Kidney epithelial cell (primary cell): ENCODE measurements at regions not wholly inside any gene's neighbourhood (a gene's known extent, or its start where the extent isn't known, plus 50 kb on each side); places are given as distances from the start of the nearest gene placed in this dataset.
A peak's percentile ranks its signal among the peaks of the same experiment; 100 is the strongest.
"Not testable (repeated sequence)": the region's sequence is repeated elsewhere in the genome, so short reads cannot be mapped to it uniquely, and the experiment has no call there.

ENCODE experiments used
- DNase-seq: peaks from one replicate; pipeline ENCODE4 v3.0.0-alpha.2; 2010; ENCODE audit warnings: low read depth
- H3K27me3 ChIP-seq: 2 replicates; pipeline ENCODE4 v1.6.0; 2011; ENCODE audit warnings: low read length; ENCODE audit not compliant: control insufficient read depth, insufficient read depth
- H3K36me3 ChIP-seq: 2 replicates; pipeline ENCODE4 v1.5.1; 2011; ENCODE audit warnings: low read length; ENCODE audit not compliant: control insufficient read depth, insufficient read depth
- H3K4me3 ChIP-seq: 2 replicates; pipeline ENCODE4 v1.5.1; 2011; ENCODE audit warnings: low read depth, mild to moderate bottlenecking, control low read depth, low read length
- CTCF ChIP-seq: IDR thresholded peaks from 2 replicates; pipeline ENCODE4 v1.5.1; 2011; ENCODE audit warnings: mild to moderate bottlenecking, moderate library complexity, low read length, control low read depth, inconsistent platforms; ENCODE audit not compliant: insufficient read depth, poor library complexity, severe bottlenecking

GRCh38 chr14:48580692-48581091, 905.3 kb upstream of the MDGA2 start:
- Histone ChIP-seq H3K4me3 (no peak overlapping the region), H3K36me3 (no peaks in the 10 kb centered on the region), H3K27me3 (no peaks in the 10 kb centered on the region)
- no peak for DNase-seq
- no peak for TF ChIP-seq CTCF

GRCh38 chr14:48575772-48576171, 900.4 kb upstream of the MDGA2 start:
- H3K36me3 ChIP-seq: no peaks in the 10 kb centered on the region
- no peak for DNase-seq
- no peak overlapping the region for H3K4me3 ChIP-seq
- H3K27me3 ChIP-seq: no peaks in the 10 kb centered on the region
- TF ChIP-seq CTCF: no peak

GRCh38 chr14:48568688-48569087, 893.3 kb upstream of the MDGA2 start:
- Histone ChIP-seq H3K27me3 (no peaks in the 10 kb centered on the region), H3K36me3 (no peaks in the 10 kb centered on the region), H3K4me3 (no peak overlapping the region)
- TF ChIP-seq CTCF: no peak
- no peak for DNase-seq

GRCh38 chr14:48568252-48568651, 892.8 kb upstream of the MDGA2 start:
- no peaks in the 10 kb centered on the region for H3K36me3 ChIP-seq
- no peak for TF ChIP-seq CTCF
- no peak overlapping the region for H3K4me3 ChIP-seq
- H3K27me3 ChIP-seq: no peaks in the 10 kb centered on the region
- no peak for DNase-seq

GRCh38 chr14:48563489-48563888, 888.1 kb upstream of the MDGA2 start:
- H3K4me3 ChIP-seq: no peak overlapping the region
- no peaks in the 10 kb centered on the region for H3K27me3 ChIP-seq
- DNase-seq: peak; percentile 77
- no peak for TF ChIP-seq CTCF
- H3K36me3 ChIP-seq: no peaks in the 10 kb centered on the region

- H3K4me3 ChIP-seq, H3K27me3 ChIP-seq, H3K36me3 ChIP-seq, DNase-seq: not testable (repeated sequence)
These were observed 886.0 kb upstream of the MDGA2 start for GRCh38 chr14:48561438-48561837.
